HPDE6-E6E7 (cell line): ENCODE measurements at regions not wholly inside any gene's neighbourhood (a gene's known extent, or its start where the extent isn't known, plus 50 kb on each side); places are given as distances from the start of the nearest gene placed in this dataset.
A peak's percentile ranks its signal among the peaks of the same experiment; 100 is the strongest.

ENCODE experiments used
- DNase-seq: peaks from one replicate; pipeline ENCODE4 v3.0.0; 2011; ENCODE audit warnings: missing footprints; ENCODE audit errors: extremely low spot score

- no peak for DNase-seq
Measured at GRCh38 chr12:45627407-45628069, 102.0 kb upstream of the ARID2 start.

GRCh38 chr12:45629292-45629691 is 100.2 kb upstream of the ARID2 start:
- no peak for DNase-seq

GRCh38 chr12:45633733-45634132 is 95.8 kb upstream of the ARID2 start:
- no peak for DNase-seq

- no peak for DNase-seq
Measured at GRCh38 chr12:45634273-45634917, 95.1 kb upstream of the ARID2 start.

- DNase-seq, result no peak
Measured at GRCh38 chr12:45637242-45637641, 92.3 kb upstream of the ARID2 start.

- DNase-seq, result no peak
Measured at GRCh38 chr12:45637706-45638105, 91.8 kb upstream of the ARID2 start.

- DNase-seq, result no peak
Measured at GRCh38 chr12:45638386-45638785, 91.1 kb upstream of the ARID2 start.

GRCh38 chr12:45644541-45644940 is 85.0 kb upstream of the ARID2 start:
- DNase-seq, result peak; percentile 34

GRCh38 chr12:45646851-45647581 is 82.5 kb upstream of the ARID2 start:
- no peak for DNase-seq

- no peak for DNase-seq
Measured at GRCh38 chr12:45648070-45648469, 81.4 kb upstream of the ARID2 start.

- no peak for DNase-seq
Measured at GRCh38 chr12:45651029-45651428, 78.5 kb upstream of the ARID2 start.

- no peak for DNase-seq
Measured at GRCh38 chr12:45654002-45654665, 75.4 kb upstream of the ARID2 start.

- DNase-seq, result no peak
Measured at GRCh38 chr12:45655186-45655585, 74.3 kb upstream of the ARID2 start.

- no peak for DNase-seq
Measured at GRCh38 chr12:45655743-45656142, 73.8 kb upstream of the ARID2 start.

GRCh38 chr12:45658020-45658419 is 71.5 kb upstream of the ARID2 start:
- no peak for DNase-seq

- peak; percentile 39 for DNase-seq
Measured at GRCh38 chr12:45660330-45660729, 69.2 kb upstream of the ARID2 start.

- DNase-seq, result no peak
Measured at GRCh38 chr12:45663455-45663854, 66.1 kb upstream of the ARID2 start.

- DNase-seq, result no peak
Measured at GRCh38 chr12:45665941-45666340, 63.6 kb upstream of the ARID2 start.

GRCh38 chr12:45666396-45666795 is 63.1 kb upstream of the ARID2 start:
- DNase-seq, result no peak

GRCh38 chr12:45666816-45667215 is 62.7 kb upstream of the ARID2 start:
- DNase-seq, result no peak

GRCh38 chr12:45667761-45668160 is 61.7 kb upstream of the ARID2 start:
- DNase-seq, result no peak

- no peak for DNase-seq
Measured at GRCh38 chr12:45668641-45669040, 60.9 kb upstream of the ARID2 start.
